Vagina (tissue), 2 donors: ENCODE measurements at regions not wholly inside any gene's neighbourhood (a gene's known extent, or its start where the extent isn't known, plus 50 kb on each side); places are given as distances from the start of the nearest gene placed in this dataset.

Source experiments
- CTCF ChIP-seq, 3 experiments: fragments of 450-650 bp in 2 of 3; fragments of 200-600 bp in 1 of 3; sonication (generic) in 1 of 3; IDR thresholded peaks; one replicate each; pipeline ENCODE4 v1.5.1; 2017 to 2019; ENCODE audit warnings: antibody characterized with exemption in 3 of 3, mild to moderate bottlenecking in 2 of 3, moderate library complexity in 2 of 3
- POLR2A ChIP-seq, 2 donors: fragments of 450-650 bp; IDR thresholded peaks; one replicate each; pipeline ENCODE4 v1.6.1; 2017; ENCODE audit warnings: antibody characterized with exemption in 2 of 2, mild to moderate bottlenecking in 2 of 2, moderate library complexity in 2 of 2
- POLR2AphosphoS5 ChIP-seq, 2 donors: sonication (generic); formaldehyde crosslinking; IDR thresholded peaks; one replicate each; pipeline ENCODE4 v1.9.0; 2017; ENCODE audit warnings: antibody characterized with exemption in 2 of 2, mild to moderate bottlenecking in 2 of 2, low read depth in 1 of 2; ENCODE audit not compliant: insufficient read depth in 1 of 2

- TF ChIP-seq CTCF (IDR thresholded peaks at IDR 0.05) (no peak), POLR2A (IDR thresholded peaks at IDR 0.05) (no peak), POLR2AphosphoS5 (IDR thresholded peaks at IDR 0.05; ENCODE audit: insufficient read depth in 1 of 2, low read depth in 1 of 2) (no peak)
These were observed 446.5 kb downstream of the GABRG2 start for GRCh38 chr5:162514116-162514515.
